ENCODE measurements at regions not wholly inside any gene's neighbourhood (a gene's known extent, or its start where the extent isn't known, plus 50 kb on each side); places are given as distances from the start of the nearest gene placed in this dataset.

DNA sequence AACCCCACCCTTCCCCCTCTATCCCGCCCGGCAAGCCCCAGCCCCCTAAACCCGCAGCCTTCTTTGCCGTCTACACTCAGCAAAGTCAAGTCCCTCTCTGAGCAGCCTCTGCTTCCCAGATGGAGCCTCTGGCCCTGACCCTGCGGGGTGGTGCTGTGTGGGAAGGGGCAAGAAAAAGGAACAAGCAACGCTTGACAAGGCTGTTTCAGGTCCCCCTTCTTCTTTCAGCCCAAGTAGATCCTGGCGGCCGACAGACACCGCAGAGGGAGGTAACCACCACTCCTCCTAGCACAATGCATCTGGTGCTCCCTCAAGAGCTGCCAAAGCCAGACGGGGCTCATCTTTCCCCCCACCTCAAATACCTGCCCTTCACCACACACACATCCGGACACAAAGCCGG, 178.3 kb downstream of the ENGASE start:
- no peak overlapping the region for H3K4me3 ChIP-seq (ENCODE audit: control insufficient read depth, low read depth, low read length)
- no peak for DNase-seq (ENCODE audit: low read depth)
- TF ChIP-seq, protein P1, sequence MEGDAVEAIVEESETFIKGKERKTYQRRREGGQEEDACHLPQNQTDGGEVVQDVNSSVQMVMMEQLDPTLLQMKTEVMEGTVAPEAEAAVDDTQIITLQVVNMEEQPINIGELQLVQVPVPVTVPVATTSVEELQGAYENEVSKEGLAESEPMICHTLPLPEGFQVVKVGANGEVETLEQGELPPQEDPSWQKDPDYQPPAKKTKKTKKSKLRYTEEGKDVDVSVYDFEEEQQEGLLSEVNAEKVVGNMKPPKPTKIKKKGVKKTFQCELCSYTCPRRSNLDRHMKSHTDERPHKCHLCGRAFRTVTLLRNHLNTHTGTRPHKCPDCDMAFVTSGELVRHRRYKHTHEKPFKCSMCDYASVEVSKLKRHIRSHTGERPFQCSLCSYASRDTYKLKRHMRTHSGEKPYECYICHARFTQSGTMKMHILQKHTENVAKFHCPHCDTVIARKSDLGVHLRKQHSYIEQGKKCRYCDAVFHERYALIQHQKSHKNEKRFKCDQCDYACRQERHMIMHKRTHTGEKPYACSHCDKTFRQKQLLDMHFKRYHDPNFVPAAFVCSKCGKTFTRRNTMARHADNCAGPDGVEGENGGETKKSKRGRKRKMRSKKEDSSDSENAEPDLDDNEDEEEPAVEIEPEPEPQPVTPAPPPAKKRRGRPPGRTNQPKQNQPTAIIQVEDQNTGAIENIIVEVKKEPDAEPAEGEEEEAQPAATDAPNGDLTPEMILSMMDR (IDR thresholded peaks at IDR 0.05; ENCODE audit: control insufficient read depth, insufficient read depth, low read depth, low read length, missing control alignments): no peak

DNA sequence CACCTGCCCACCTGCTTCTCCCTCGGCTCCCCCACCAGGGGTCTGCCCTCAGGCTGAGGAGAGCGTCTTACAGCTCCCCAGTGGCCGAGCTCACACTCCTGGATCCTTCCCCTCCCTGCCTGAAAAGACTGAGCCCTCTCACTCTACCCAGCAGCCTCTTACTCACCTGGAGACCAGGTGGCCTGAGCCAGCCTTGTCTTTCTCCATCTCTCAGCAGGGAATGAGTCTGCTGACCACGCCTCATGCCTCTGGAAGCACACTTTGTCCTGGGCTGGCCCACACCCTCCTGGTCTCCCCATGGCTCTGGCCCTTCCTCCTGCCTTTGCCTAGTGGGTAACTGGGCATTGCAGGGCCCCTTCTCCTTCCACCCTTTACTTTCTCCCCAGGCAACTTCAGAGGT, 177.2 kb downstream of the ENGASE start:
- no peak for DNase-seq (ENCODE audit: low read depth)
- TF ChIP-seq, protein P1 (IDR thresholded peaks at IDR 0.05; ENCODE audit: control insufficient read depth, insufficient read depth, low read depth, low read length, missing control alignments): no peak
- H3K4me3 ChIP-seq (ENCODE audit: control insufficient read depth, low read depth, low read length): no peak overlapping the region

DNA sequence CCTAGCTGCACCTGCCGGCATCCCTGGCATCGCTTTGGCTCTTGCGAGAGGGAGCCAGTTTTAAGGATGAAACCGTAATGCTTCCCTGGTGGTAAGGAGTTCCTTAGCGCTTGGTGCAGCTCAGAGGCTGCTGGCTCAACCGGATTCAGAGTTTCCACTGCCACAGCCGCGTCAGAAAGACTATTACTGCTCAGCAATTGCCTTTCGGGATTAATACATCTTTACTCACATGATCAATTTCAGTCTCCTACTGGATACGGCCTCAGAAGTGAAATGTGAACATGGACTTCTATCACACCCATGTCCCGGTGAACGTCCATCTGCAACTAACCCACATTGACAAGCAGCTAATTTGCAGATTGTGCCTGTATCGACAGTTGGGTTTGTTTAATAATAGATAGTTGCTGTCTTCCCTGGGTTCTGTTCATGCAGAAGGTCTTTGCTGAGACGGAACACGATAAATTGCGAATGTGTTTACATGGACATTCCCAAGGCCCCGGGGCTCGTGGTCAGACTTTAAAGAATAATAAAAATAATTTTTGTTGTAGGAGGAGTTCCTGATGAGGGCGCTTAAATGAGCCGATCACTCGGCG, 175.4 kb downstream of the ENGASE start:
- no peak overlapping the region for H3K4me3 ChIP-seq (ENCODE audit: control insufficient read depth, low read depth, low read length)
- no peak for DNase-seq (ENCODE audit: low read depth)
- TF ChIP-seq, protein P1 (IDR thresholded peaks at IDR 0.05; ENCODE audit: control insufficient read depth, insufficient read depth, low read depth, low read length, missing control alignments): no peak

DNA sequence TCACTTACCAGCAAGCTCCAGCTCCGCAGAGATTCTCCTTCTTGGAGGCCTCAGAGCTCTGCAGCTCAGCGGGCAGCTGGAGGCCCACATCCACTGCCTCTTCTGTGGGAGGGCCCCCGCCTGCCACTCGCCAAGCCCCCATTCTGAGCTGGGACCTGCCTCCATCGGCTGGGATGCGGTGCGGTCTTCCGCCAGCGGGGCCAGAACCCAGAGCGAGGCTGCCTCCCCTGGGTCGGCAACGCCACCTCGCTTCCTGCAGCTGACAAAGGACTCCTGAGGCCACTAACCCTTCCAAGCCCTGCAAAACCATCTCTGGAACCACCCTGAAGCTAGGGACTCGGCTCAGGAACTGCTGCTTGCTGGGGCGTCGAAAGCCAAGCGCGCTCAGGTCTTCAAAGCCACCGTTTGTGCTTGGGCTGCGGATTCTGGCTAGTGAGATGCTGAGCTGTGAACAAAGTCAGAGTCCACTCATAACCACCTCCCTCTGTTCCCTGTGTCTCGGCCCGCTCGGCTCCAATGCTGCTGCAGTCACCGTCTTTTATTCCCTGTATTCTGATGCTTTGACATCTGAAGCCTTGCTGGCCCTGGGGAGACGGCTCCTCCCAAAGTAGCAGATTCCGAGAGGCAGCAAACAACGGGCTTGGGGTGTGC, 174.3 kb downstream of the ENGASE start:
- TF ChIP-seq, protein P1 (IDR thresholded peaks at IDR 0.05; ENCODE audit: control insufficient read depth, insufficient read depth, low read depth, low read length, missing control alignments): no peak
- H3K4me3 ChIP-seq (ENCODE audit: control insufficient read depth, low read depth, low read length): no peak overlapping the region
- no peak for DNase-seq (ENCODE audit: low read depth)

DNA sequence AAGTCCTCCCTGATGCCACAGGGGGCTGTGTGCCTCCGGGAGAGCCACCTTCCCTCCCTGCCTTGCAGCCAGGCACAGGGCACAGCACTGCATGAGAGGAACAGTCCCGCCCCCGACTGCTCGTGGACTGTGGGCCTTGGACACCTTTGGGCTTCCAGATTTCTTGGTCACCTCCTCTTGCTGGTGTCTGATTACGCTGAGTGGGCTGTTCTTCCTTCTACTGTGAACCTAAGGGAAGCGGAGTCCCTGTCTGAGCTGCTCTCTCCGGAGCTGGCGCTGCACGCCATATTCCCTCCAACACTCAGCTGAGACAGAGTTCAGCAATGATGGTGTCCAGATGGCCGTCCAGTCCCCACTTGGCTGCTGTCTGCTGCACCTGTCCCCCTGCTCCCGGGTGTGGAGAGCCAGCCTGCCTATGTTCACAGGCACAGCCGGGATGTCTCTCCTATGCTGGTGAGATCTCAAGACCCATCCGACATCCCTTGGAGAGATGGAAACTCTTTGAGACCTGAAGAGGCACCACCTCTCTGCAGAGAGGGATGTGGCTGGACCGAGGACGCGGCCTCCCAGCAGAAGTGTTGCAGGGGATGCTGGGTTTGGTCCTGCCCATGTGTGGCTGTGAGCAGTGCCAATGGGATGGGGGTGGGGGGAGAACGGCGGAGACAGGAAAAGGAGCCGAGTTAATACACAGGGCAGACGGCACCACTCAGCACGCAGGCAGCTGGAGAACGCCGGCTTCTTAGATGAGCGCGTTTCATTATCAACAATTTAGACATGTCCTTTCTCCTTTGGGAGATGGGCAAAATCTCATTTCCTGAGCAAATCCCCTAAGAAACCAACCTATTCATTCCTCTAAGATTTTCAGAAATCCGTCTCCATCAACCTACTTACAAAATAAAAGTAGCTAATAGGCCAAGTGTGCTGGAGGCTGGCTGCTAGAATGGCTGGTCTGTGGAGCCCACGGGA, 171.9 kb downstream of the ENGASE start:
- DNase-seq (ENCODE audit: low read depth): no peak
- no peak overlapping the region for H3K4me3 ChIP-seq (ENCODE audit: control insufficient read depth, low read depth, low read length)
- TF ChIP-seq, protein P1 (IDR thresholded peaks at IDR 0.05; ENCODE audit: control insufficient read depth, insufficient read depth, low read depth, low read length, missing control alignments): no peak

DNA sequence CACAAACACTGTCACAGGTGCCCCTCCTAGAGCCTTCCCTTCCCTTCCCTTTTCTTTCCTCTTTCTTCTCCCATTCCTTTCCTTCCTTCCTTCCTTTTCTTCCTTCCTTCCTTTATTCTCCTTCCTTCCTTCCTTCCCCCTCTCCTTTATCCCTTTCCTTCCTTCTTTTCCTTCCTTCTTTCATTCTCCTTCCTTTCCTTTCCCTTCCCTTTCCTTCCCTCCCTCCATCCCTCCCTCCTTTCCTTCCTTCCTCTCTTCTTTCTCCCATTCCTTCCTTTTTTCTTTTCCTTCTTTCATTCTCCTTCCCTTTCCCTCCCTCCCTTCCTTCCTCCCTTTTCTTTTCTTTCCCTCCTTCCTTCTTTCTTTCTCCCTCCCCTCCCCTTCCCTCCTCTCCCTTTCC, 170.0 kb downstream of the ENGASE start:
- no peak overlapping the region for H3K4me3 ChIP-seq (ENCODE audit: control insufficient read depth, low read depth, low read length)
- DNase-seq (ENCODE audit: low read depth): no peak
- TF ChIP-seq, protein P1 (IDR thresholded peaks at IDR 0.05; ENCODE audit: control insufficient read depth, insufficient read depth, low read depth, low read length, missing control alignments): no peak

All from AG09309 (cell line).